Activated CD8-positive, alpha-beta memory T cell treated with anti-CD3 and anti-CD28 coated beads, Interleukin-2, amount 50 U/mL, for 4 hours (primary cell): ENCODE measurements at regions not wholly inside any gene's neighbourhood (a gene's known extent, or its start where the extent isn't known, plus 50 kb on each side); places are given as distances from the start of the nearest gene placed in this dataset.

Experiments used
- DNase-seq: peaks from one replicate; pipeline ENCODE4 v3.0.0-alpha.2; 2020

DNA sequence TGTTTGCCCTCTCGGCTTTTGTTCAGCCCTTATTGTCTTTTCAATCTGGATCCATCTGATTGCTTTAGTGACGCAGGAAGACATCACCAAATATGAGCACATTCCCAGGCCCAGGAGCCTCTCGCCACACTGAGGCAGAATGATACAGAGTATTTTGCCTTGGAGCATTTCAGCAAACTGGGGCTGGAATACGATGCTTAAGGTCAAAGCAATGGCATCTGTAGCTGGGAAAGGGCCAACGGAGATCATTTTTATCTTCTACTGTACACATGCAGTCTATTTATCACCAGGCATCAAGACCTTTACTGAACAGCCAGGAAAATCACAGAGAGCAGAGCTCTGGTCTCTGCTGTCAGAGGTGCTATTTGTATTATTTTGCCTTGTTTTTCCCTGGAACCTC is 655.3 kb downstream of the RNF144B start:
- no peak for DNase-seq

DNA sequence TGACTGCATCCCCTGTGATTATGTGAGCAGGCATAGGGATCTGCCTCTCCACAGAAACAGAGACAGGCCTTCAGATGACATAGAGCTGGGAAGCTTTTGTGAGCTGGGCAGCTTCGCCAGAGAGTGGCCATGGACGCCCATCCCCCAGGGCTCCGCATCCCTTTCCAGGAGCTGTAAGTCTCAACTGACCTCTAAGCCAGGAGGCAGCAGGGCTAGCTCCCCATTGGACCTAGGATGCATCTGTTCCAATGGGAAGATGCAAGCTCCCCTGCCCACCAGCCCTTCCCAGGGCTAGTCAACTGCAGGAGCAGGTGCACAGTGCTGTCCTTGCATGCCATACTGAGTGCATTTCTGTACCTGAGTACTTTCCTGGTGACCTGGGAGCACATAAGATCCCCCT is 663.6 kb downstream of the RNF144B start:
- DNase-seq, result no peak

DNA sequence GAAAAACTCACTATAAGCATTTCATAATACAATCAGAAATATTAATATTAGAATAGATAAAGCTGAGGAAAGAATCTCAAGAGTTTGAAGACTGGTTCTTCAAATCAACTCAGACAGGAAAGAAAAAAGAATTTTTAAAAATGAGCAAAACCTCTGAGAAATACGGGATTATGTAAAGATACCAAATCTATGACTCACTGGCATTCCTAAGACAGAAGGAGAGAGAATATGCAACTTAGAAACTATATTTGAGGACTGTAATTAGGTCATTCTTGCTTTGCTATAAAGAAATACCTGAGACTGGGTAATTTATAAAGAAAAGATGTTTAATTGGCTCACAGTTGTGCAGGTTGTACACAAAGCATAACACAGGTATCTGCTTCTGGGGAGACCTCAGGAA is 665.1 kb downstream of the RNF144B start:
- DNase-seq, result no peak

DNA sequence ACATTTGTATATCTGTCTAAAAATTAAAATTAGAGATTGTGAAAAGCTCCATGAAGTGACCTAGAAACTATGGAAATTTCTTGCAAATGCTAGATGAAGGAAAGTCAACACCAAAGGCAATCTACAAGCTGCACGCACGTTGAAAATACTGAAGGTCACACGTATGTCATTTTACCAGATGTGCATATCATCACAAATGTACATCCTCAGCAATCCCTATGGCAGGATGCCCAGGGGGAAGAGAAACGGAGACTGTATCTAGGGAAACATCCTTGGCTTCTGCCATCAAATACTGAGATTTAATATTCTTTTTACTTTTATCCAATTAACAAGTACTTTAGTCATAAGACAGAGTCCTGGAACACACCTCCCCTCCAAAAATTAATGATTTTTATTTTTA is 672.0 kb downstream of the RNF144B start:
- DNase-seq, result no peak

DNA sequence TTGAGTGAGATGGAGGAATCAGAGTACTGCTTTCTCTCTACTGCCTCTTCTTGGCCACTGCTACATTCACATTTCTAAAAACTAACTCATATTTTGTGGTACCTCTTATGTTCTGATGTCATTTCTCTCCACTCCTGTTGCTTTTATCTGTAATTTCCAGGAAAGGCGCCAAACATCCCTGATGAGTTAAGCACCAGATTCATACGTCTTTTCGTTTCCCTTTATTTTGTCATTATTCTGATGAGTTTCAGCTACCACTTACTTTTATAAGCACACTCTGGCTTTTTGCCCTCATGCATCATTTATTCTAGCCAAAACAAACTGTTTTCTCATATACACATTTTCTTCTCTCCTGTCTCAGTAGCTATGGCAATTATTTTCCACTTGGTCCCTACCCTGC is 680.0 kb downstream of the RNF144B start:
- DNase-seq, result no peak

DNA sequence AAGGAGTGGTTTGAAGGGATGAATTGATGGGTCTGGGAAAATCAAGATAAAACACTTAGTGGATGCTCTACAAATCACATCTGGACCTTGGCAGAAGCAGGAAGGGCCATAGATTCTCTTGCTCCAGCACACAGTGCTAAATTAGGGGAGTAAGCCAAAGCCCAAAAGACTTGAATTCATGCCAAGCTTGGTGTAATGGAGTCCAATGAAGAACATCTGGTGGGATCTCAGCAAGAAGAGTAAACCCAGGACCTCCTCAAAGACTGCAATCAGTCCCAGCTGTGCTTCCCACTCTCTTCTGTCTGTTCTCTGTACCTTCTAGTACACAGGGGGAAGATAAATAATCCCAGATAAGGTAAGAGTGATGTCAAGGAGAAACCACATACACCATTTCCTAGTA is 683.4 kb downstream of the RNF144B start:
- no peak for DNase-seq

DNA sequence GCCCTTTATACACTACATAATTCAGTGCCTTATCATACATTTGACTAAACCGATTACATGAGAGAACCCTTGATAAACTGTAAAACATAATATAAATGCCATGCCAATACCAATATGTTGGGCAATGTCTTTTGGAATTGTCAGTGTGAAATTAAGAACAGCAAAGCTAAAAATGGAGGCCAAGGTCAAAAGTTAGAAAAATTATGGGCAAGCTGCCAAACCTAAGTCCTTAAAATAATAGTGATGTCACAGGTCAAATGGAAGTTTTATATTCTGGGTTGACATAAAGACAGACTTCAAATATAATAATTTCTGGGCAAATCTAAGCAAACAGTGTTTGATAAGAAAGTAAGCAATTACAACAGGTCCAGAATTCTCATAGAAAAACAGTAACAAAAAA is 696.7 kb downstream of the RNF144B start:
- DNase-seq, result no peak

DNA sequence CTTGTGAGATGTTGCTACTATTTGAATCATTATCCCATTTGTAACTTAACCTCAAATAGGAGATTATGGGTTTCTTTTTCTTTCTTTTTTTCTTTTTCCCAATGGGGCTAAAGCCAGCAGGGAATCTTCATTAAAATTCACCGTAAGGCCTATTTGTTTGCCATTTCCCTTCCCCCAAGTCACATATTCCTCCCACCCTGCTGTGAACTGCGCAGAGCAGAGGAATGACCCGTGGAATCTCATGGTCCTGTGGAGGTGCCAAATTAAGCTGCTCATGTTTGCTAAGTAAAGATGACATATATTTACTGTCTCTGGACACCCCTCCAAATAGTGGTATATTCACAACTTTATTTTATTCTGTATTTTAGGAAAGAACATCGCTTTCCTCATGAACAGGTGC is 699.3 kb downstream of the RNF144B start:
- DNase-seq, result no peak

DNA sequence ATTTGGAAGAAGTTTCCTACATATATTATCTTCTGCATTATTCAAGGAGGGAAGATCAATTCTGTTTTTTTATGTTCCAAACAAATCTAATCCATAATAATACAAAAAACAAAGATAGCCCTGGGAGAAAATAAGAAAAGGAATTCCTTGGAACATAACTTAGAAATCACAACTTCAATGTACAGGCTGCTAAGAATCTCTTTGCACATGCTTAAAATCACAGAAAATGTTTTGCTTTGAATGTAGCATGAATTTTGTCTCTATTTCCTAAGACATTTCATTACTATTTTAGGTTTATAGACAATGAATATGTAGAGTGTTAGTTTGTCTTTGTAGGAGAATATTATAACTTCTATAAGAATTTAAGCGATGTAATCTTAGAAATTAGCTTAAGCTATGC is 700.1 kb downstream of the RNF144B start:
- no peak for DNase-seq

DNA sequence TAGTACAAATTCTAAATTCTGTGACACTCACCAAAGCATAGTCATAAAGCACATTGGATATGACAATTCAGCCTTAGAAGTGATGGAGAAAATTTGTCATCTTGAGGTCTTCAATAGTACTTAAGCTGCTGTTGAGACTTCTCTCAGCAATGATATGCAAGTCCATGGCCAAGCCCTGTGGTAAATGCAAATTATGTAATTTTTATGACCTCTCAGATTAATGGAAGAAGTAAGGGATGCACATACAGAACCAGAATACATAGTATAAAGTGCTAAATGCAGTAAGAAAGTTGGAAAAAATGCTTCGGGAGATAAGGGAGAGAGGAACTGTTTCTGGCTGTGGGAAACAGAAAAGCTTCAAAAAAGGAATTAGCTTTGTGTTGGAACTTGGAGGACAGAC is 700.7 kb downstream of the RNF144B start:
- DNase-seq, result no peak

DNA sequence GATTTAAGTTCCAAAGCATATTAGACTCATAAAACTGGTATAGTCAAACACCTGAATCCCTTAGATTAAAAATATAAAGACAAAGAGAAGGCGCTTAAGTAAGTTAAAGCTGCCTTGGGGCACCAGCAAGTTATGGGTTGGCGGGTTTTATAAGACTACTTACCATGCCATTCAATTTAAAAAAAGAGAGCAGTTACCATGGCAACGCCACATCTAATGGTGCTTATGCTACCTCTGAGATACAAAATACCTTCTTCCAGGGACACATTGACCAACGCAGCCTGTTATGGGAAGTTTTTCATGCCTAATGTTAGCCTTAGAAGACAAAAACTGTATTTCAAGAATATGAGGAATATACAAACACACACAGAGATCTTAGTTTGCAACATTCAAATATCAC is 713.6 kb downstream of the RNF144B start:
- DNase-seq, result no peak

DNA sequence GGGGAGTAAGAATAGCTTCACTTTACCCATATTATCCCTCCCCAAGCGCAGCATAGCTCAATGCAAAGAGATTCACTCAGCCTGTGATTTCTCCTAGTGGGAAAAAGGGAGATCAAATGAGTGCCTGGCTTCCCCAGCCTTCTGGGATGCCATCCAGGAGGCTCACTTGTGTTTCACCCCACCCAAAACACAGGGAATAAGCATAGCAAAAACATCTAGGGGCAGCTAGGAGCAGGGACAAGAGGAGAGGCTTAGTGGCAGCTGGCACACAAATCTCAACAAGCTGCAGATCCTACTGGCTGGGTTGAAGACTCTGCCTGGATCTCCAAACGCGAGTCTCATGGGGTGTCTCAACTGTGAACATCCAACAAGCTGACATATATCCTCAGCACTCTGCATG is 715.8 kb downstream of the RNF144B start:
- no peak for DNase-seq

DNA sequence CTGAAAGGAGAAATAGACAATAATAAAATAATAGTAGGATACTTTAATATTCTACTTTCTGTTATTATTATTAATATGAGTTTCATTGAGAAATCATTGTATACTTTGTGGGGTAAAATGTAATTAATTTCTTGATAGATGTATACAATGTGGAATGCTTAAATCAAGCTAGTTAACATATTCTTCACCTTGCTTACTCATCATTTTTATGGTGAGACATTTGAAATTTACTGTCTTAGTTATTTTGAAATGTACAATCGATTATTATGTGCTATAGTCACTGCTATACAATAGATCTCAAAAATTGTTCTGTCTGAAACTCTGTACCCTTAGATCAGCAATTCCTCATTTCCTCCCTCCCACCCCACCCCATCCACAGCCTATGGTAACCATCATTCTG is 720.3 kb downstream of the RNF144B start:
- DNase-seq, result no peak

DNA sequence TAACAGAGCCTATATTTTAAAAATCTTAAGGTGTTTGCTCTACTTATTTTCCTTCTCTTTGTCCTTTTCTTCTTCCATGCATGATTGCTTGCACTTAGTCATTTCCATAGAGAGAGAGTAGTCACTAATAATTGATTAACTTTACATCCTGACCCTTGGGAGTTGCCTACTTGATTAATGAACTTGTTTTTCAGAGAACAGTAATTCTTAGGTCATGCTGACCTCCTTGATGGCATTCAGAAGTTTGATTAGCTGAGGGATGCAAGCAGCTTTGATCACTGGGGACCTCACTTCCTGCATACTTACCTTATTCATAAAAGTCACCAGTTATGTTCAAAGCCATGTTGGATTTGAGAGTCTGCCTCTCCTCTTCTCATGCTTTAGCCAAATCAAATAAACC is 715.6 kb upstream of the ID4 start:
- DNase-seq, result no peak

DNA sequence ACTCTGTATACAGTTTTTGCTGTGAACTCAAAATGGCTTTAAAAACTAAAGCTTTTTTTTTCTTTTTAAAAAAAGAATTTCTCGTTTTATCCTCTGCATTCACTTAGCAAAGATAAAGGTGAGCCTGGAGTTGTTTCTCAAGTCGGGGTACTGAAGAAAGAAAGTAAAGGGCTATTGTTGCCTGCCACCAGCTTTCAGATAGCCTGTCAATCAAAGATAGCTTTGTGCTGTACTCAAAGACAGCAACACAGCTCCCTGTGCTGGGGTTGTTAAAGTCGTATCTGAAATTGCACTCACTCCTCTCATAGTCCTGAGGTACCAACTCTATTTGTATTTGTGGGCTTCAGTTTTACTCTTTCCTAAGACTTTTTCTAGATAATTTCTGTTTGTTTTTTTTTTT is 710.1 kb upstream of the ID4 start:
- DNase-seq, result no peak

DNA sequence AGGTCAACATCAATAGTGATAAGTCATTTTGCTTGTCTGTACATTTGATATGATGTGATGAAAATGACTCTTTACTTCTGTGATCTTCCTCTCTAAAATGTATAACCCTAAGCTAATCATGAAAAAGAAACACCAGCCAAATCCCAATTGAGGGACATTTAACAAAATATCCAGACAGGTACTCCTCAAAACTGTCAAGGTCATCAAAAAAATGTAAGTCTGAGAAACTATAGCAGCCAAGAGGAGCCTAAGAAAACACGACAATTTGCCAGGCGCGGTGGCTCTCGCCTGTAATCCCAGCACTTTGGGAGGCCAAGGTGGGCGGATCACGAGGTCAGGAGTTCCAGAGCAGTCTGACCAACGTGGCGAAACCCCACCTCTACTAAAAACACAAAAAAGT is 708.5 kb upstream of the ID4 start:
- DNase-seq, result no peak

DNA sequence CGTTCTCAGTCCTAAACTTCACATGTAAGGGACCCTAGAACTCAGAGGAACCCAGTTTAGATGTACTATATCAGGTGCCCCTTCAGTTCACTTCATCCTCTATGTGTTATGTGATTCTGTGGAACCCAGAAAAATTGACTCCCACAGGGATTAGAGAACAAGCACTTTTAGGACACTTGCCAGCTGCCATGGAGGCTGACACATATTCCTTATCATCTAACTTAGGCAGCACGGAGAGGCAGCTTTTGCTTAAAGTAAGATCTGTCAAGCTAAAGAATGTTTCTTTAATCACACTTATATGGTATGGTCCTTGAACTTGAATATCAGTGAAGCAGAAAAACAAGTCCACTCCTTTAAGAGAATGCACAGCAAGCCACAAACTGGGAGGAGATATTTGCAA is 701.5 kb upstream of the ID4 start:
- DNase-seq, result no peak

DNA sequence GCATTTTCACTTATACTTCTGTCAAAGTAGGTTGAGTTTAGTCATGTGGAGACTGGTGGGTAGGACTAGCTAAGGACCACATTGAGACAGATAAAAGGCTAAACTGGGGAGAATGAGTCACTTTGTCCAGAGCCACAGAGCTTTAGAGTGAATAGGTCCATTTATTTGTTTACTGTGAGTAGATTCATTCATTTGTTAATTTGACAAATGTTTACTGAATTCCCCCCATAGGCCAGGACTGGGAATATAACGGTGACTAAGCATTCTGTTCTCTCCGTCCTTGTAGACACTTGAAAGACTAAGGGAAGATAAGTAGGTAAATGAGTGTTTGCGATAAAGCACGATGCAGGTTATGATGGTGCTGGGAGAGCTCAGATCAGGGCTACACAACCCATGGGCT is 699.7 kb upstream of the ID4 start:
- DNase-seq, result no peak

DNA sequence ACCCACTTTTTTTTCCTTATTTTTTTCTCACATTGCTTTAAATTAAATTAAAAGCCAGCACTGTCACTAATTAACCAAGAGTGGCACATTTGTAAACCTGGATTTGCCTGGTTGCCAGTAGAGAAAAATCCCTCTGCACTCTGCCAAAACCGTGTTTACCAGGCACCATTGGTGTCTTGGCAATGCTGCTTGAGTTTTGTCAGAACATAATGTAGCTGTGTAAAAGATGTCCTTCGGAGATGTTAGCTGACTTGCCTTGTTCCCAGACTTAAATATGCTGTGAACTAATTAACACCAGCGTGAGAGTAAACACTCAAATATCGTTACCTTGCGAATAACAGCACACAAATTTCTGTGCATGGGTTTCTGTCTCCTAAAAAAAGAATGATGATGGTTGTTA is 694.9 kb upstream of the ID4 start:
- no peak for DNase-seq

DNA sequence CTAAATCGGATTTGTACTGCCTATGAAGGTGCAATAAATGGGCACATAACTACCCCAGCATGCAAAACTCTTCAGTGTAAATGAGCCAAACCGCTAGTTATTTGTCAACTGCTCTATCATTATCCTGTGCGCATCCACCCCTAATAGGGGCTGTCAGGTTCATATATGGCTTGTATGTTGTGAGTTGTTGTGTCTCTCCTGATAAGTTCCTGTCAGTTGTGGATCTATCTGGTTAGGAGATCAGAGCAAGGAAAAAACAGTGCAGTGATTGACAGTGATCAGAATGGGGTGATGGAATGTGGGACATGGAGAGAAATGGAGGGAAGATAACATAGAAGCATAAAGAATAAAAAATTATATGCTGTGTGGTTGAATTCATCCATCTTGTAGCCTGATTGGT is 686.9 kb upstream of the ID4 start:
- DNase-seq, result no peak

DNA sequence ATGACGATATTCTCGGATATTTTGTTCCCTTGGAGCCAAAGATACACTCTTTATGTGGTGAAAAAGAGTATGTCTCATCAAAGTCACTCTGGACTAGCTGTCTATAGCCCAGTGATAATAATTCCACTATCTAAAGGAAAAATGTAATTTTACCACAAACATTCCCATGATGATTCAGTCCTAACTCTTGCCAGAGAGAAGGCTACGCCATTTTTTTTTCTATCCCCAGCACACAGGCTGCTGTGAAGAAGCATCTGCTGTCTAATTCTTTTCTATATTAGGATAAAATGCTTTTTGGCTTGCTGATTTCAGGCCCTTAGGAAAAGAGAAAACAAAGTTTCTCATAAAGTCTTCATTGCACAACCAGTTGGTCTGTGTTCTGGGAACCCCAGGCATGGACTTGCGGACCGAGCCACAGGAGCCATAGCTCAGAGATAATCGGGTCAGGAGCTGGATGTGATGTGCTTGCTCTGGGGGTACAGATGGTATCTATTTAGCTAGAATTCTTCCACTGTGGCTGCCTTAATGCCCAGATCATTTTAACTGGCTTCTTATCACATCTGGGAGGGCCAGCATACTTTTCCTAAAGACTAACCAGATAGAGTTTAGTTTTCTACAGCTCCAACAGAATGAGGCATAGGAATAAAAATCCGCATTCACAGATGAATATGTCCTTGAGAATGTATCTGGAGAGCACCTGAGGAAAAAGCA is 683.7 kb upstream of the ID4 start:
- DNase-seq, result no peak

DNA sequence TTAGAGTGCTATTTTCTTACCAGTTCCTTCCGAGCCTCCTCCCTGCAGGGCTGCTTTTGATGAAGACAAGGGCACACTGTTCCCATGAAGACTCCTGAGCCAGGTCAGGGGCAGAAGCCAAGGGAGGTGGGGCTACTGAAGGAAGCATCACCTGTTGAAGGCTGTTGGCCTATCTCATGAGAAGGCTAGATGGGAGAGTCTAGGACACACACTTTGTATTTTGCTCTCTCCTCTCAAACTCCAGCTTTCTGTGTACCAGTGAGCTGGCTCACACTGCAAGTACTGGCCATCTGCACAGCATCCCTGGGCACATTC is 683.2 kb upstream of the ID4 start:
- DNase-seq, result no peak

DNA sequence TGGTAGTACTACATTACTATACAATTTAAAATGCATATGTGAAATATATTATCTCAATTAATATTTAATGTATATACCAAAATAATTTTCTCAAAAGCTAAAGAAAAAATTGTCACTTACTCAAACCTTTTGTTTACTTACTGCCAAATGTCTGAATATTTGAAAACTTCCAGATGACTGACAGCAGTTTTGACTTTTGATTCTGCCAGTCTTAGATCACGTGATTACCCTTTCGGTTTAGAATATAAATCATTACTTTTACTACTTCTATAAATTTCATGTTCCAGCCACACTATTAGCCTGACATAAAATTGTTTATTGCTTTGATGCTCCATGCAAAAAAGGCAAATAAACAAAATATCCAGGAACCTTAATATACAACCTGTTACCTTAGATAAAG is 680.7 kb upstream of the ID4 start:
- DNase-seq, result no peak

DNA sequence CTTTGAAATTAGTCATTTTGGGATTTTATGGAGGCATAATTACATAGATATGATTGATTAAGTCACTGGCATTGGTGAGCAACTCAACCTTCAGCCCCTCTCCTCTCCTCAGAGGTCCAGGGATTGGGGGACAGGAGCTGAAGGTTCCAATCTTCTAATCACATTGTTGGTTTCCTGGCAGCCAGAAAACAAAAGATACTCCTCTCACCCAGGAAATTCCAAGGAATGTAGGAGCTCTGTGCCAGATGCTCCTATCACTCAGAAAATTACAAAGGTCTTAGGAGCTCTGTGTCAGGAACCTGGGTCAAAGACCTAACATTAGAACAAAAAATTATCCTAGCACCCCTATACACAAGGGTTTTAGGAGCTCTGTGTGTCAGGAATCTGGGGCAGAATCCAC is 679.7 kb upstream of the ID4 start:
- no peak for DNase-seq

DNA sequence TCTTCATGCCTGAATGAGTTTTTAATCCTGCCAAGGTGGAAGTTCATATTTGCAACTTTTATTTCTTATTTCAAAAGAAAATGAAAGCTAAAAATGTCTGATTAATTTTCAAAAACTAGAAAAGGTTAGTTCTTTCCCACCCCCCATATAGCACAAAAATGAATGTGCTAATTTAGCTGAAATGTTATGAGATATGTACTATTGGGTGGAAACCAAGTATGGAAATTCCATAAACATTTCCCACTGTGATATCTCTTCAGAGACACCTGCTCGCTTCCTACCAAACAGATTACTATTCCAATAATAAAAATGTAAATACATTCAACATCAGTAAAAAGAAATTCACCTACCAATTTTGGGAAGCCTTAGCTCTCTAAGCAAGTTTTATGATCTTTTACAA is 678.6 kb upstream of the ID4 start:
- no peak for DNase-seq

DNA sequence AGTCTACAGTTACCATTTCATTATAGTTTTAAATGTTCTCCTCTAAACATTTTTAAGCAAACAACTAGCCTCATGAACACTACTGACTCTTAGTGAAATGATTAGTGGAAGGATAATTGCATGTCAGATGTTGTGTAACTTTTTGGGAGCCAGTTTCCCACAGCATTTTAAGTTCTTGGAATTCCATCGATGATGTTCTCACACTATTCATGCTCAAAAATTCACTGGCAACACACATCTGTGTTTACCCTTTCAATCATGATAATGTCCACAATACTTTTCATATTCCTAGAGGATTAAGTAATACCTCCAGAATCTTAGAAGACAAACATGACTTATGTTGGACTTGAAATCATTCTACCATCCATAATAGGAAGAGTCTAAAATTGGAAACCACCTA is 678.1 kb upstream of the ID4 start:
- DNase-seq, result no peak
